ENCODE measurements at regions not wholly inside any gene's neighbourhood (a gene's known extent, or its start where the extent isn't known, plus 50 kb on each side); places are given as distances from the start of the nearest gene placed in this dataset.

DNA sequence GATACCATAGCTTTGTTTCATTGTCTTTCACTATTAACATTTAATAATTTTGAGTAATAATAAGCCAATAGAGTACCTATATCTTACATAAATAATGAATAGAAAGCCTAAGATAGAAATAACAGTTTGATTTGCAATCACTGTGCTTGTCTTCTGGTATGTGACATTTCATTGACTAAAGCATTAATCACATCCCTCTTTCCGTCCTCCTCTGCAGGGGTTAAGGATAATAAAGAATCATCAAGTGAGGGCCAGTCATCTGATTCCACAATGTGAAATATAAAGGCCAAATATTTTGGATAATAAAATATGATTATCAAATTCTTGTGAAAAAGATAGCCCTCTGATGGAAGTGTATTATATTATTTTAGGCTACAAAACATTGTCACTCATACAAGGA lies 2073.4 kb downstream of the ARAP2 start (continued):
- TF ChIP-seq, protein P1, sequence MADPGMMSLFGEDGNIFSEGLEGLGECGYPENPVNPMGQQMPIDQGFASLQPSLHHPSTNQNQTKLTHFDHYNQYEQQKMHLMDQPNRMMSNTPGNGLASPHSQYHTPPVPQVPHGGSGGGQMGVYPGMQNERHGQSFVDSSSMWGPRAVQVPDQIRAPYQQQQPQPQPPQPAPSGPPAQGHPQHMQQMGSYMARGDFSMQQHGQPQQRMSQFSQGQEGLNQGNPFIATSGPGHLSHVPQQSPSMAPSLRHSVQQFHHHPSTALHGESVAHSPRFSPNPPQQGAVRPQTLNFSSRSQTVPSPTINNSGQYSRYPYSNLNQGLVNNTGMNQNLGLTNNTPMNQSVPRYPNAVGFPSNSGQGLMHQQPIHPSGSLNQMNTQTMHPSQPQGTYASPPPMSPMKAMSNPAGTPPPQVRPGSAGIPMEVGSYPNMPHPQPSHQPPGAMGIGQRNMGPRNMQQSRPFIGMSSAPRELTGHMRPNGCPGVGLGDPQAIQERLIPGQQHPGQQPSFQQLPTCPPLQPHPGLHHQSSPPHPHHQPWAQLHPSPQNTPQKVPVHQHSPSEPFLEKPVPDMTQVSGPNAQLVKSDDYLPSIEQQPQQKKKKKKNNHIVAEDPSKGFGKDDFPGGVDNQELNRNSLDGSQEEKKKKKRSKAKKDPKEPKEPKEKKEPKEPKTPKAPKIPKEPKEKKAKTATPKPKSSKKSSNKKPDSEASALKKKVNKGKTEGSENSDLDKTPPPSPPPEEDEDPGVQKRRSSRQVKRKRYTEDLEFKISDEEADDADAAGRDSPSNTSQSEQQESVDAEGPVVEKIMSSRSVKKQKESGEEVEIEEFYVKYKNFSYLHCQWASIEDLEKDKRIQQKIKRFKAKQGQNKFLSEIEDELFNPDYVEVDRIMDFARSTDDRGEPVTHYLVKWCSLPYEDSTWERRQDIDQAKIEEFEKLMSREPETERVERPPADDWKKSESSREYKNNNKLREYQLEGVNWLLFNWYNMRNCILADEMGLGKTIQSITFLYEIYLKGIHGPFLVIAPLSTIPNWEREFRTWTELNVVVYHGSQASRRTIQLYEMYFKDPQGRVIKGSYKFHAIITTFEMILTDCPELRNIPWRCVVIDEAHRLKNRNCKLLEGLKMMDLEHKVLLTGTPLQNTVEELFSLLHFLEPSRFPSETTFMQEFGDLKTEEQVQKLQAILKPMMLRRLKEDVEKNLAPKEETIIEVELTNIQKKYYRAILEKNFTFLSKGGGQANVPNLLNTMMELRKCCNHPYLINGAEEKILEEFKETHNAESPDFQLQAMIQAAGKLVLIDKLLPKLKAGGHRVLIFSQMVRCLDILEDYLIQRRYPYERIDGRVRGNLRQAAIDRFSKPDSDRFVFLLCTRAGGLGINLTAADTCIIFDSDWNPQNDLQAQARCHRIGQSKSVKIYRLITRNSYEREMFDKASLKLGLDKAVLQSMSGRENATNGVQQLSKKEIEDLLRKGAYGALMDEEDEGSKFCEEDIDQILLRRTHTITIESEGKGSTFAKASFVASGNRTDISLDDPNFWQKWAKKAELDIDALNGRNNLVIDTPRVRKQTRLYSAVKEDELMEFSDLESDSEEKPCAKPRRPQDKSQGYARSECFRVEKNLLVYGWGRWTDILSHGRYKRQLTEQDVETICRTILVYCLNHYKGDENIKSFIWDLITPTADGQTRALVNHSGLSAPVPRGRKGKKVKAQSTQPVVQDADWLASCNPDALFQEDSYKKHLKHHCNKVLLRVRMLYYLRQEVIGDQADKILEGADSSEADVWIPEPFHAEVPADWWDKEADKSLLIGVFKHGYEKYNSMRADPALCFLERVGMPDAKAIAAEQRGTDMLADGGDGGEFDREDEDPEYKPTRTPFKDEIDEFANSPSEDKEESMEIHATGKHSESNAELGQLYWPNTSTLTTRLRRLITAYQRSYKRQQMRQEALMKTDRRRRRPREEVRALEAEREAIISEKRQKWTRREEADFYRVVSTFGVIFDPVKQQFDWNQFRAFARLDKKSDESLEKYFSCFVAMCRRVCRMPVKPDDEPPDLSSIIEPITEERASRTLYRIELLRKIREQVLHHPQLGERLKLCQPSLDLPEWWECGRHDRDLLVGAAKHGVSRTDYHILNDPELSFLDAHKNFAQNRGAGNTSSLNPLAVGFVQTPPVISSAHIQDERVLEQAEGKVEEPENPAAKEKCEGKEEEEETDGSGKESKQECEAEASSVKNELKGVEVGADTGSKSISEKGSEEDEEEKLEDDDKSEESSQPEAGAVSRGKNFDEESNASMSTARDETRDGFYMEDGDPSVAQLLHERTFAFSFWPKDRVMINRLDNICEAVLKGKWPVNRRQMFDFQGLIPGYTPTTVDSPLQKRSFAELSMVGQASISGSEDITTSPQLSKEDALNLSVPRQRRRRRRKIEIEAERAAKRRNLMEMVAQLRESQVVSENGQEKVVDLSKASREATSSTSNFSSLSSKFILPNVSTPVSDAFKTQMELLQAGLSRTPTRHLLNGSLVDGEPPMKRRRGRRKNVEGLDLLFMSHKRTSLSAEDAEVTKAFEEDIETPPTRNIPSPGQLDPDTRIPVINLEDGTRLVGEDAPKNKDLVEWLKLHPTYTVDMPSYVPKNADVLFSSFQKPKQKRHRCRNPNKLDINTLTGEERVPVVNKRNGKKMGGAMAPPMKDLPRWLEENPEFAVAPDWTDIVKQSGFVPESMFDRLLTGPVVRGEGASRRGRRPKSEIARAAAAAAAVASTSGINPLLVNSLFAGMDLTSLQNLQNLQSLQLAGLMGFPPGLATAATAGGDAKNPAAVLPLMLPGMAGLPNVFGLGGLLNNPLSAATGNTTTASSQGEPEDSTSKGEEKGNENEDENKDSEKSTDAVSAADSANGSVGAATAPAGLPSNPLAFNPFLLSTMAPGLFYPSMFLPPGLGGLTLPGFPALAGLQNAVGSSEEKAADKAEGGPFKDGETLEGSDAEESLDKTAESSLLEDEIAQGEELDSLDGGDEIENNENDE (IDR thresholded peaks at IDR 0.05; ENCODE audit: insufficient replicate concordance, low read length), result no peak
- no peak for TF ChIP-seq JUN (IDR thresholded peaks at IDR 0.05; ENCODE audit: low read depth, low read length)
- TF ChIP-seq KDM1A (IDR thresholded peaks at IDR 0.05; ENCODE audit: borderline replicate concordance, low read length), result no peak
- no peak for TF ChIP-seq SIX5 (IDR thresholded peaks at IDR 0.05; ENCODE audit: low read depth, low read length)
- no peak for TF ChIP-seq BRCA1 (IDR thresholded peaks at IDR 0.05; ENCODE audit: low read depth, low read length)
- TF ChIP-seq, protein P2, sequence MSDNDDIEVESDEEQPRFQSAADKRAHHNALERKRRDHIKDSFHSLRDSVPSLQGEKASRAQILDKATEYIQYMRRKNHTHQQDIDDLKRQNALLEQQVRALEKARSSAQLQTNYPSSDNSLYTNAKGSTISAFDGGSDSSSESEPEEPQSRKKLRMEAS (IDR thresholded peaks at IDR 0.05), result no peak
- TF ChIP-seq ZNF274 (IDR thresholded peaks at IDR 0.05; ENCODE audit: borderline replicate concordance, extremely low read depth, low read length), result no peak
- no peak for TF ChIP-seq NRF1 (IDR thresholded peaks at IDR 0.05; ENCODE audit: low read depth, low read length)
- no peak for TF ChIP-seq POLR2A (IDR thresholded peaks at IDR 0.05; ENCODE audit: control extremely low read depth in 1 of 2, low read depth in 2 of 2, low read length in 2 of 2)
- TF ChIP-seq SP4 (IDR thresholded peaks at IDR 0.05; ENCODE audit: low read length), result no peak
- TF ChIP-seq CREB1 (IDR thresholded peaks at IDR 0.05), result no peak
- no peak for TF ChIP-seq SRF (IDR thresholded peaks at IDR 0.05; ENCODE audit: low read depth, low read length)
- TF ChIP-seq CHD1 (IDR thresholded peaks at IDR 0.05; ENCODE audit: low read depth, low read length), result no peak
- no peak for TF ChIP-seq SAP30 (IDR thresholded peaks at IDR 0.05; ENCODE audit: insufficient read depth, insufficient replicate concordance, low read length)
